ENCODE measurements at regions not wholly inside any gene's neighbourhood (a gene's known extent, or its start where the extent isn't known, plus 50 kb on each side); places are given as distances from the start of the nearest gene placed in this dataset.

GRCh38 chr7:25314731-25315267, 86.5 kb upstream of the NPVF start:
- DNase-seq (ENCODE audit: low spot score) = no peak

DNA sequence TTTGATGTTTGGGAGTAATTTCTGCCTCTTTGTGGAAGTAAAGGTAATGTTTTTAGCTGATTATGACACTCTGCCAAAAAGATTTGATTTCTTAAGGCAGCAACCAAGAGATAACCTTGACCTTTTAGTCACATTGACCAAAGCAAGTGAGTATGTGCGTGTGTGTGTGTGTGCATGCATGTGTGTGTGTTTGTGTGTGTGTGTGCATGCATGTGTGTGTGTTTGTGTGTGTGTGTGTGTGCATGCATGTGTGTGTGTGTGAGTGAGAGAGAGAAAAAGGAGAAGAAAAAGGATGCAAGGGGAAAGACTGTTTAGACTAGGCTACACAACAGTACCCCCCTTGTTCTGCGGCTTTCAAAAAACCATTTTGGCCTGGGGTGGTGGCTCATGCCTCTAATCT, 88.1 kb upstream of the NPVF start:
- no peak for DNase-seq (ENCODE audit: low spot score)

DNA sequence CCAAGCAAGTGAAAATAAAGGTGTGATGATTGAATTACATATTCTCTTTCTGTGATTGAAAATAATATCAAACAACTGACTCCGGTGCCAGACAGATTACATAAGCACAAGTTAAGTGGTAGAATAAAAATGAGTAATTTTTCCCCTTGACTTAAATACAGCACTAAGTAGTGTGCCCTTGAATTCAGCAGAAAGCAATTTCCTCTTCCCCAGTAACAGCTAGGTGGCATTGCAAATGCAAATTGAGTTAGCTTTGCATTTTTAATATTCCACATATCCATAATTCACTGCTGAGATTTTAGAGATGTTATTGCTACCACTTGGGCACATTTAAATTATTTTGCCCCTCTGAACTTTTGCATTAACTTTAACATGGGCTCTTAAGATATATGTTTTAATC, 89.8 kb upstream of the NPVF start:
- DNase-seq (ENCODE audit: low spot score) = no peak

DNA sequence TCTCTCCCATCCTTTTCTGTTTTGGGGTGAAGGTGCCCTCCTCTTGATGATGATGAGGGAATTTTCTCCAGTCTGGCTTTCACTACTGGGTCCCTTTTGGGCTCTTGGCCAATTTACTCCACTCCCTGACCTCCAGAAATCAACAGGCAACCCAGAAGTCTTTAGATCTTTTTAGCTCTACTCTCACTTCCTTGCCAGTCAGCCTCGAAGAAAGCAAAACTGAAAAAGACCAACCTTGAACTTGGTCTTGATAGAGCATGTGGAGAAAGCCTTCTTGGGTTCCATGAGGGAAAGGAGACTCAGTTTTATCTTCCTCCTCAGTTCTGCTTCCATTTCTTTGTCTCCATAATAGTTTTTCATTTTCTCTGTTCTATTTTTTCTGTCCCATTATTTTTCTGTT, 91.4 kb upstream of the NPVF start:
- DNase-seq (ENCODE audit: low spot score) = no peak

DNA sequence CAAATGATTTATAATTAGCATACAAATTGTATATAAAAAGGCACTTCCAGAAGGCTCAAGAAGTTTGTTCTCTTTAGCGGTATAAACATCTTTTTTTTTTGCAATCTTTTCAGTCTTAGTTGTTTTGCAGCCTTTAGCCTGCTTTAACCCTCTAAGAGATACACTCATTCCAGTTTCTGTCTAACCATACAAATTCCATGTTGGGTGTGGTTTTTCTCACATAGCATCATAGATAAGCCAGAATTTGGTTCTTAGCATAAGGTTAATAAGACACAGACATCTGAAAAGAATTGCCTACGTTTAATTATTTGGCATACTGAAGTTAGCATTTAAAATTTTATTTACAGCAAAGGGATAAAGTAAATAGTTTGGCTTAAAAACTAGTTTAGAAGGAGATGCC, 92.5 kb upstream of the NPVF start:
- DNase-seq (ENCODE audit: low spot score) = no peak

GRCh38 chr7:25321424-25321823, 93.1 kb upstream of the NPVF start:
- DNase-seq (ENCODE audit: low spot score) = no peak

- no peak for DNase-seq (ENCODE audit: low spot score)
These were observed 94.2 kb upstream of the NPVF start for GRCh38 chr7:25322473-25322872.

GRCh38 chr7:25325186-25325757, 97.0 kb upstream of the NPVF start:
- DNase-seq (ENCODE audit: low spot score) = no peak

DNA sequence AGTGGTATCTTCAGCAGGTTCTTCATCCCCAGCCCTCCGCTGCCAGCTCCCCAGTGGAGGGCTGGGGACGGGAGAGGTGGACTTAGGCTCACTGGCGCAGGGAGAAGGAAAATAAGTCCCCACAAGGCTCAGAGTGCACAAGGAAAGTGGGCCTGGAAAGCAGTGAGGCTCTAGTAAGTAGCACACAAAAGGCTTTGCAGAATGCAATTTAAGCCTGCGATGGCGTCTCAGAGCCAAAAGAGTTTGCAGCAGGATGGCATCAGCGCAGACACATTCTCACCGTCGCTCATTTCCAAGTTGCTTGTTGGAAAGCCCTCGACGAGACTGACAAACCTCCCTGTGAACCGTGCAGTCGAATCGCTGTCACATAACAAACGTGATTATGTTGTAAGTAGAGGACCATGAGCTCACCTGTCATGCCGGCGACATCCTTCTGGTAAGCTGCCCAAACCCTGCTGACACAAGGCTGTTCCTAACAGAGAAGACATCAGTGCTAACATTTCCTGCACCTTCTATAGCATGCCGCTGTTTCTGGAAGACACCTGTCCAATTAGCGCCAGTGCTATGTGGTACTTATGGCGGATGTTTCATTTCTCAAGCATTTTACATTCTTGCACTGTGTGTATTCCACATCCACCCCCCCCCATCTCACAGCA, 98.3 kb upstream of the NPVF start:
- DNase-seq (ENCODE audit: low spot score) = no peak

GRCh38 chr7:25329815-25330214, 101.5 kb upstream of the NPVF start:
- no peak for DNase-seq (ENCODE audit: low spot score)

GRCh38 chr7:25333296-25333928, 105.1 kb upstream of the NPVF start:
- no peak for DNase-seq (ENCODE audit: low spot score)

DNA sequence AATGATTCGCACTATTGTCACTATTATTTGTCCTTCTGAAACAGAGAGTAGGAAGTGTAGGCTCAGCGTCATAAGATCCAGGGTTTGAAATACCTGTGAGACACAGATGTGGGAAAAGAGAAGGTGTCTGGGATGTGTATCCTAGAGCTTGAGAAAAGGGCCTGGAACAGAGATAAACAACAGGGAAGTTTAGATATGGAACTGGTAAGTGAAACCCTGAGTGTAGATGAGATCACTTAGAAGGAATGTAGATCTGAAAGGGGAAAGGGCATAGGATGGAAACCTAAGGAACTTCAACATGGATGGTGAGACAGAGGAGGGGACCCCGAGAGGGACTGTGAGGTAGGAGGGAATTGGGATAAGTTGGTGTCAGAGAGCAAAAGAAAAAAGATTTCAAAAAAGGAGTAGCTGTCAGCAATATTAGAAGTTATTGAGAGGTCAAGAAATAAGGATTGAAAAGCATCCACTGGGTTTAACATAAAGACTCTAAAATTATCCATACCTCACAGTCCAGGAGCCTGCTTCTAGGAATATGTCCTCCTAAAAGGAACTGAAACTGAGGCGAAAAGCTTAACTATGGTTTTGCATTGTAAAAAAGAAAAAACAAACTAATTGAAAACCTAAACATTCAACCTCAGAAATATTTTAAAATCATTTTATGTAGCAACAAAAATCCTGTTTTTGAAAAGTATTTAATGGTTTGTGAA, 119.2 kb upstream of the NPVF start:
- DNase-seq (ENCODE audit: low spot score) = no peak

GRCh38 chr7:25348104-25348503, 119.8 kb upstream of the NPVF start:
- DNase-seq (ENCODE audit: low spot score) = no peak

DNA sequence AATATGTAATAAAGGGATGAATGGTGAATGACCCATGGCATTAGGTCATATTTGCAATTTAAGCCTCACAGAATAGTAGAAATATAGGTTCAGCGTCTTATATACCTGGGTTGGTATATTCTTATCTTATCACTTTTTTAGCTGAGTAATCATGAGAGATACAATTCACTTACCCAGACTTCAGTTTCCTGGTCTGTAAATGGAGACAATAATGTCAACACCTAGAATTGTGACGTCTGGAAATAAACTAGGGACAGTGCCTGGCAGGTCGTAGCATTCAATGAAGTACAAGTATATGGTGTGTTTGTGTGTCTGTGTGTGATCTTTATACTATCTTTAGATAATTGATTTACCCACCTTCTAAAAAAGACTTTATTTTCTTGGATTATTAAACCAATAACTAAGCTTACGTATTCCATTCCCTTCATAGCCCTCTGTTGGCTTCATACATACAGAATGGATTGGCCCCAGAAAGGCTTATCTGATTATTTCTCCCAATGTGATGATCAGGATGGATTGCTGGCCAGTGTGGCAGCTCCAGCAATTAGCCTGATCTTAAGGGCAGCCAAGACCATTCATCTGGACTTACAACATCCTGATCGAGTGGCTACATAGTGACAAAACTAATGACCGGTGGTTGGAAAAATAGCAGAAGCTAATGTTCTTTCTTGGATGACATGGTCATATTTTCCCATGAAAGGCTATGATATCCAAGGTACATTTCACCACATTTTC, 121.2 kb upstream of the NPVF start:
- DNase-seq (ENCODE audit: low spot score) = no peak

DNA sequence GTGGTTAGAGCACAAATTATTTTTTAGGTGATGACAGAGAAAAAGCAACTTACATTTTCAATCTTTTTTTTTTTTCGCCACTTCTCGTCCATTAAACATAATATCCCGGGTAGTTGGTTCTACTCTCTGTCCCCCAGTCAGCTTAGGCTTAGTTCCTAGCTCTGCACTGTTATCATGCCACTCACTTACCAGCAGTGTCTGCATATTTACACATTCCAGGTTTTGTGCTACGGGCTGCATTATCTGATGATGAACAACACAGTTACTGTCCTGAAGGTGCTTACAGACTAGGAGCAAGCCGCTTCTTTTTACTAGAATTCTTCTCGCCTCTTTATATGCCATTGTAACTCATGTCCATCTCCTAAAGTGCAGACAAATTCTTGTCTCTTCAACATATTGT, 121.8 kb upstream of the NPVF start:
- DNase-seq (ENCODE audit: low spot score) = no peak

- no peak for DNase-seq (ENCODE audit: low spot score)
These were observed 123.5 kb upstream of the NPVF start for GRCh38 chr7:25351761-25352160.

DNA sequence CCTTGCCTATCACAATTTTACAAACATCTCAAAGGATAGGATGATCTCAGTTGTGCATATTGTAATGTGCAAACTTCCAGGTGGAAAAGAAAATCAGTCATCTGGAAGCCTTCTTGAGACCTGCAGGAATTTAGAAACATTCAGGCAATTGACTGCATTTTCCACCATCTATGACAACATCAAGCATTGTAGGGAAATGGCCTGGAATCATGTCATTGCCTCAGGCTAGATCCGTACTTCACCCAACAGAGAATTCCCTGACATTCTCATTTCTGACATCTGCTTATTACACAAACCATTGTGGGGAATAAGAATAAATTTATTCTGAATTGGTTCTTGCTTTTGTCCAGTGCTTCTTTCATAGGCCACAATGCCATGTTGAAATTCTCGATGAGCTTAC, 124.9 kb upstream of the NPVF start:
- no peak for DNase-seq (ENCODE audit: low spot score)

DNA sequence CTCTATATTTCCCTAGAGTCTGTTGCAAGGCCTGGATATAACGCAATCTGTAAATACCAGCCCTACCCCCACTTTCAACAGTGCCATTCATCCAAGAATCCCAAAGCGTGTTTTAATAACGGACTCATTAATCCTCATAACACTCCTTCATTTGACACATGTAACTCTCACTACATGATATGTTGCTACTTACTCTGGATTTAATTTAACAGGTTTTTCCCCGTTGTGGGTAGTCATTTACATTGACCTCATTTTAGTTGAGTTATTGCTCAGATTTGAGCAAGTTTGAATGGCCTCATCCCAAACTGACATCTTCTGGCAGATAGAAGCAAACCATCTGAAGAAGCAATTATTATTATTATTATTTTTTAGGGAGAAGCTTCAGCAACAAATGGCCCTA, 125.4 kb upstream of the NPVF start:
- DNase-seq (ENCODE audit: low spot score) = no peak

- no peak for DNase-seq (ENCODE audit: low spot score)
These were observed 128.4 kb upstream of the NPVF start for GRCh38 chr7:25356534-25357151.

- DNase-seq (ENCODE audit: low spot score) = peak; percentile 37
These were observed 130.6 kb upstream of the NPVF start for GRCh38 chr7:25358926-25359325.

GRCh38 chr7:25359471-25360059, 131.3 kb upstream of the NPVF start:
- peak; percentile 80 for DNase-seq (ENCODE audit: low spot score)

All from pons (tissue), 1 donor.